Right lobe of liver (tissue), 6 donors: ENCODE measurements at regions not wholly inside any gene's neighbourhood (a gene's known extent, or its start where the extent isn't known, plus 50 kb on each side); places are given as distances from the start of the nearest gene placed in this dataset.

Experiments used
- ATAC-seq, 4 donors: fragments of 200-7000 bp; cut with Tn5 transposase; one replicate each; pipeline ENCODE4 v1.9.1; 2020; ENCODE audit warnings: mild to moderate bottlenecking in 4 of 4, moderate library complexity in 4 of 4
- DNase-seq, 3 donors: peaks; one replicate each; pipeline ENCODE4 v3.0.0-alpha.2; 2020
- H3K27ac ChIP-seq, 3 donors: fragments of 200-600 bp; one replicate each; pipeline ENCODE4 v1.8.0; 2022
- H3K27me3 ChIP-seq, 2 donors: fragments of 200-600 bp; one replicate each; pipeline ENCODE4 v1.8.0; 2022
- H3K36me3 ChIP-seq, 4 donors: fragments of 200-600 bp; sonication (generic) in 1 of 4; one replicate each; pipeline versions ENCODE4 v1.5.1 to v1.8.0; 2017 to 2022; ENCODE audit warnings: control low read depth in 1 of 4
- H3K4me1 ChIP-seq, 4 donors: fragments of 200-600 bp; sonication (generic) in 1 of 4; one replicate each; pipeline versions ENCODE4 v1.5.1 to v1.8.0; 2017 to 2022; ENCODE audit warnings: control low read depth in 1 of 4
- H3K4me3 ChIP-seq, 3 donors: fragments of 200-600 bp; one replicate each; pipeline ENCODE4 v1.8.0; 2022
- H3K9me3 ChIP-seq, 4 donors: fragments of 200-600 bp; sonication (generic) in 1 of 4; one replicate each; pipeline versions ENCODE4 v1.5.1 to v1.8.0; 2017 to 2022; ENCODE audit warnings: control low read depth in 1 of 4
- POLR2A ChIP-seq: fragments of 450-650 bp; IDR thresholded peaks from one replicate; pipeline ENCODE4 v1.6.1; 2017; ENCODE audit warnings: antibody characterized with exemption, mild to moderate bottlenecking
- WGBS: methylation state at CpG from one replicate; pipeline ENCODE4 v1.1.6; 2018; ENCODE audit warnings: low coverage, low lambda C conversion rate; ENCODE audit not compliant: insufficient coverage; ENCODE audit errors: missing lambda C conversion rate; 5-methylcytosine and 5-hydroxymethylcytosine counted together
- intact Hi-C, 2 donors: fragments of 100-400 bp; cut with DNase I; formaldehyde crosslinking; loops; one replicate each; pipeline versions ENCODE4 v1.11.2 to v1.14.1; 2022
- TF ChIP-seq, protein P1 (sequence below), 4 donors: fragments of 200-600 bp in 3 of 4; fragments of 450-650 bp in 1 of 4; IDR thresholded peaks; one replicate each; pipeline versions ENCODE4 v1.5.1 to v1.8.0; 2016 to 2022; ENCODE audit warnings: antibody characterized with exemption in 4 of 4, mild to moderate bottlenecking in 2 of 4
- donor health status: DM: no; HTN: yes; CAD: no.
- donor health status: DM: no; HTN: no; CAD: no.
- donor health status: DM: no; HTN: no; CAD: no.
- donor health status: DM: no; HTN: yes; CAD: no.
- donor health status: DM: no; HTN: yes; CAD: no.

GRCh38 chr2:167825664-167826063, 421.7 kb downstream of the STK39 start:
- Histone ChIP-seq H3K36me3 (no peaks in the 10 kb centered on the region), H3K9me3 (no peaks in the 10 kb centered on the region), H3K4me1 (peaks cover 0 to 17% (median 2%) of the 10 kb centered on the region in 4 donors), H3K27ac (no peak overlapping the region), H3K4me3 (no peak overlapping the region), H3K27me3 (no peaks in the 10 kb centered on the region)
- DNase-seq (no peak), ATAC-seq (no peak)
- intact Hi-C loops, result no loop called here
- TF ChIP-seq, protein P1, sequence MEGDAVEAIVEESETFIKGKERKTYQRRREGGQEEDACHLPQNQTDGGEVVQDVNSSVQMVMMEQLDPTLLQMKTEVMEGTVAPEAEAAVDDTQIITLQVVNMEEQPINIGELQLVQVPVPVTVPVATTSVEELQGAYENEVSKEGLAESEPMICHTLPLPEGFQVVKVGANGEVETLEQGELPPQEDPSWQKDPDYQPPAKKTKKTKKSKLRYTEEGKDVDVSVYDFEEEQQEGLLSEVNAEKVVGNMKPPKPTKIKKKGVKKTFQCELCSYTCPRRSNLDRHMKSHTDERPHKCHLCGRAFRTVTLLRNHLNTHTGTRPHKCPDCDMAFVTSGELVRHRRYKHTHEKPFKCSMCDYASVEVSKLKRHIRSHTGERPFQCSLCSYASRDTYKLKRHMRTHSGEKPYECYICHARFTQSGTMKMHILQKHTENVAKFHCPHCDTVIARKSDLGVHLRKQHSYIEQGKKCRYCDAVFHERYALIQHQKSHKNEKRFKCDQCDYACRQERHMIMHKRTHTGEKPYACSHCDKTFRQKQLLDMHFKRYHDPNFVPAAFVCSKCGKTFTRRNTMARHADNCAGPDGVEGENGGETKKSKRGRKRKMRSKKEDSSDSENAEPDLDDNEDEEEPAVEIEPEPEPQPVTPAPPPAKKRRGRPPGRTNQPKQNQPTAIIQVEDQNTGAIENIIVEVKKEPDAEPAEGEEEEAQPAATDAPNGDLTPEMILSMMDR (IDR thresholded peaks at IDR 0.05), result no peak
- TF ChIP-seq POLR2A, result no peak
- 71% methylated on average over 1 of the region's 1 CpG for whole genome bisulfite sequencing

GRCh38 chr2:167822690-167823465, 424.5 kb downstream of the STK39 start:
- H3K4me3 ChIP-seq, result no peak overlapping the region

GRCh38 chr2:167820488-167820887, 426.9 kb downstream of the STK39 start:
- ATAC-seq, result no peak
- intact Hi-C loops, result no loop called here

More at GRCh38 chr2:167822690-167823465, 424.5 kb downstream of the STK39 start:
- Histone ChIP-seq H3K27me3 (no peaks in the 10 kb centered on the region), H3K4me1 (peaks cover 0 to 10% (median 2%) of the 10 kb centered on the region in 4 donors), H3K36me3 (no peaks in the 10 kb centered on the region), H3K9me3 (no peaks in the 10 kb centered on the region), H3K27ac (no peak overlapping the region)
- ATAC-seq, result no peak
- no peak for DNase-seq
- TF ChIP-seq, protein P1 (IDR thresholded peaks at IDR 0.05), result no peak
- no peak for TF ChIP-seq POLR2A
- 84% methylated on average over 3 of the region's 3 CpGs for WGBS
- intact Hi-C loops, result no loop called here

DNA sequence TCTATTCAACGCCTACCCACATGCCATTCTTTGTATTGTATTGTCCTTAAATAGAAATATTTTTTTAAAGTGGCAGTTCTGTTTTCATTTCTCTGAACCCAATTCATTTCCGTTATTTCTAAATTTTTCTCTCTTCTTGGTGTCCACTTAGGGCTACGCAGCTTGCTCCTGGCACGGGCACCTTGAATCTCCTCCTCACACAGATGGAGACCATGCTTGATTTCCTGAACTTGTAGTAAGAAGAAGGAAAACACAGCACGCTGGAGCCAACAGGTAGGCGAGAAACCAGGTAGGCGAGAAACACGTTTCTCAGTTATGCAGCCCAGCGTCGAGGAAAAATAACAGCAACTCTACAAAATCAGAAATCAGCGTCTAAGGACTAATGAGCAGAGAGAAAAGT, 428.9 kb downstream of the STK39 start:
- TF ChIP-seq, protein P1 (IDR thresholded peaks at IDR 0.05), result no peak
- no peak for TF ChIP-seq POLR2A
- Histone ChIP-seq H3K9me3 (no peaks in the 10 kb centered on the region), H3K36me3 (no peaks in the 10 kb centered on the region), H3K4me3 (no peak overlapping the region), H3K27me3 (no peaks in the 10 kb centered on the region), H3K4me1 (peaks cover 0 to 35% (median 4%) of the 10 kb centered on the region in 4 donors), H3K27ac (no peak overlapping the region)
- DNase-seq, result no peak
- no peak for ATAC-seq
- 73% methylated on average over 11 of the region's 11 CpGs for WGBS
- intact Hi-C loops, result no loop called here

More at GRCh38 chr2:167820488-167820887, 426.9 kb downstream of the STK39 start:
- H3K4me3 ChIP-seq, result no peak overlapping the region
- no peak overlapping the region for H3K27ac ChIP-seq
- no peaks in the 10 kb centered on the region for H3K36me3 ChIP-seq
- no peak for DNase-seq
- TF ChIP-seq, protein P1 (IDR thresholded peaks at IDR 0.05), result no peak
- TF ChIP-seq POLR2A, result no peak
- H3K9me3 ChIP-seq, result no peaks in the 10 kb centered on the region
- 83% methylated on average over 3 of the region's 4 CpGs for WGBS
- no peaks in the 10 kb centered on the region for H3K27me3 ChIP-seq
- H3K4me1 ChIP-seq, result peaks cover 0 to 26% (median 4%) of the 10 kb centered on the region in 4 donors
